ENCODE measurements at regions not wholly inside any gene's neighbourhood (a gene's known extent, or its start where the extent isn't known, plus 50 kb on each side); places are given as distances from the start of the nearest gene placed in this dataset.

- peak; percentile 3 for DNase-seq
Measured at GRCh38 chr18:54717673-54718407, 110.4 kb upstream of the RAB27B start.

- DNase-seq = no peak
Measured at GRCh38 chr18:54718408-54718773, 109.9 kb upstream of the RAB27B start.

GRCh38 chr18:54720620-54721019 lies 107.7 kb upstream of the RAB27B start:
- no peak for DNase-seq

GRCh38 chr18:54726143-54726542 lies 102.1 kb upstream of the RAB27B start:
- DNase-seq = no peak

- DNase-seq = no peak
Measured at GRCh38 chr18:54734059-54734458, 94.2 kb upstream of the RAB27B start.

GRCh38 chr18:54736981-54737380 lies 91.3 kb upstream of the RAB27B start:
- DNase-seq = no peak

GRCh38 chr18:54737986-54738385 lies 90.3 kb upstream of the RAB27B start:
- no peak for DNase-seq

- no peak for DNase-seq
Measured at GRCh38 chr18:54739476-54739875, 88.8 kb upstream of the RAB27B start.

GRCh38 chr18:54740136-54740846 lies 88.0 kb upstream of the RAB27B start:
- DNase-seq = no peak

GRCh38 chr18:54742120-54742519 lies 86.2 kb upstream of the RAB27B start:
- DNase-seq = no peak

GRCh38 chr18:54742659-54743604 lies 85.3 kb upstream of the RAB27B start:
- no peak for DNase-seq

- no peak for DNase-seq
Measured at GRCh38 chr18:54743605-54743995, 84.7 kb upstream of the RAB27B start.

GRCh38 chr18:54749291-54749690 lies 79.0 kb upstream of the RAB27B start:
- DNase-seq = no peak

- DNase-seq = no peak
Measured at GRCh38 chr18:54750350-54750749, 77.9 kb upstream of the RAB27B start.

GRCh38 chr18:54752185-54752584 lies 76.1 kb upstream of the RAB27B start:
- no peak for DNase-seq

GRCh38 chr18:54755456-54755855 lies 72.8 kb upstream of the RAB27B start:
- no peak for DNase-seq

GRCh38 chr18:54762386-54762785 lies 65.9 kb upstream of the RAB27B start:
- no peak for DNase-seq

- DNase-seq = no peak
Measured at GRCh38 chr18:54764786-54765185, 63.5 kb upstream of the RAB27B start.

- no peak for DNase-seq
Measured at GRCh38 chr18:54765636-54766375, 62.5 kb upstream of the RAB27B start.

GRCh38 chr18:54766634-54767033 lies 61.6 kb upstream of the RAB27B start:
- DNase-seq = no peak

GRCh38 chr18:54767098-54767497 lies 61.2 kb upstream of the RAB27B start:
- no peak for DNase-seq

- DNase-seq = no peak
Measured at GRCh38 chr18:54769526-54770464, 58.5 kb upstream of the RAB27B start.
